GM10266 (cell line): ENCODE measurements at regions not wholly inside any gene's neighbourhood (a gene's known extent, or its start where the extent isn't known, plus 50 kb on each side); places are given as distances from the start of the nearest gene placed in this dataset.

ENCODE experiments used
- DNase-seq: peaks from one replicate; pipeline ENCODE4 v3.0.0; 2012; ENCODE audit errors: extremely low spot score
- TF ChIP-seq, protein P1 (sequence below): IDR thresholded peaks from 2 replicates; pipeline ENCODE4 v1.5.1; 2012; ENCODE audit warnings: mild to moderate bottlenecking, low read depth; ENCODE audit not compliant: control insufficient read depth, insufficient read depth; ENCODE audit errors: missing control alignments

DNA sequence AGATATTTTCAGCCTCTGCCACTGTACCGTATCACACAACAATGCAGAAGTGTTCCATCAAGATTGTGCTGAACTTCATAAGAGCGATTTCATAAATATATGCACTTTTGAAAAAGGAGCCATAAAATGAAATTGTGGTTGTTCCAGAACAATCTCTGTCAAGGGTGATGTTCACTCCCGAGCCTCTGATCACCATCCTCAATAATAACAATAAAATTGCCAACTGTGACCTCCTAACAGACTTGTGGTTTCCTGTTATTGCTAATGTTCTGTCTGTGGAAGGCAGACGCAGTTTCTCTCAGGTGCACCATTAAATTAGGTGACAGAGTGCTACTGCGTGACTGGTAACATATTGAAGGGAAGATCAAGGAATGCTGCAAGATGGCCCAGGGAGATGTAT is 383.7 kb downstream of the SOCS6 start:
- DNase-seq: no peak
- TF ChIP-seq, protein P1, sequence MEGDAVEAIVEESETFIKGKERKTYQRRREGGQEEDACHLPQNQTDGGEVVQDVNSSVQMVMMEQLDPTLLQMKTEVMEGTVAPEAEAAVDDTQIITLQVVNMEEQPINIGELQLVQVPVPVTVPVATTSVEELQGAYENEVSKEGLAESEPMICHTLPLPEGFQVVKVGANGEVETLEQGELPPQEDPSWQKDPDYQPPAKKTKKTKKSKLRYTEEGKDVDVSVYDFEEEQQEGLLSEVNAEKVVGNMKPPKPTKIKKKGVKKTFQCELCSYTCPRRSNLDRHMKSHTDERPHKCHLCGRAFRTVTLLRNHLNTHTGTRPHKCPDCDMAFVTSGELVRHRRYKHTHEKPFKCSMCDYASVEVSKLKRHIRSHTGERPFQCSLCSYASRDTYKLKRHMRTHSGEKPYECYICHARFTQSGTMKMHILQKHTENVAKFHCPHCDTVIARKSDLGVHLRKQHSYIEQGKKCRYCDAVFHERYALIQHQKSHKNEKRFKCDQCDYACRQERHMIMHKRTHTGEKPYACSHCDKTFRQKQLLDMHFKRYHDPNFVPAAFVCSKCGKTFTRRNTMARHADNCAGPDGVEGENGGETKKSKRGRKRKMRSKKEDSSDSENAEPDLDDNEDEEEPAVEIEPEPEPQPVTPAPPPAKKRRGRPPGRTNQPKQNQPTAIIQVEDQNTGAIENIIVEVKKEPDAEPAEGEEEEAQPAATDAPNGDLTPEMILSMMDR: no peak

DNA sequence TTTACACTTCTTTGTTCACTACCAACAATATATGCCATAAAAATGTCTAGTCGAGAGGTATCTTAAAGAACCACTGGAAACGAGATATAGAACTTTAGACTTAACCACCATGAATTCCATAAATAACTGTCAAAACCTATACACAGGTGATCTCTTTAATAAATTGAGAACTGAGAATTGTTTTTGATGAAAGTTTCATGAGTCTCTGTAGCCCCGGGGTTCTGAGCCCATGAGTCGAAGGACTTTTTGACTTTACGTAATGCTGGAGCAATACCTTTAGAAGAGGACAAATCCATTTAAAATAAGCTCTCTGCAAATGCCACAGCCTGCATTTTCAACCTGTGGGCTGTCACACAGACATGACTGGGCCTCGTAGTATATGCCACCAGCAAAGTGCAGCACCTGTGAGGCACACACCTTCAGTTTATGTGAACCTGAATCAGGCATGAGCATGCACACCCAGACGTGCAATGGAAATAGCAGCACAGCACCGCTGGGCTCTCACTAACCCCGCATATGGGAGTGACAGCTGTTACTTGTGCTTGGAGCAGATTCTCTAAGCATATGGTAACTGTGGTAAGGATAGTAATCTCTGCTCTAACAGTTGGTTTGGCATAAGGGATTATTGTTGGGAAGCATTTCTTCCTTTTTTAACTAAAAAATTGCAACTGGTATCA is 383.2 kb downstream of the SOCS6 start:
- TF ChIP-seq, protein P1: no peak
- DNase-seq: no peak

DNA sequence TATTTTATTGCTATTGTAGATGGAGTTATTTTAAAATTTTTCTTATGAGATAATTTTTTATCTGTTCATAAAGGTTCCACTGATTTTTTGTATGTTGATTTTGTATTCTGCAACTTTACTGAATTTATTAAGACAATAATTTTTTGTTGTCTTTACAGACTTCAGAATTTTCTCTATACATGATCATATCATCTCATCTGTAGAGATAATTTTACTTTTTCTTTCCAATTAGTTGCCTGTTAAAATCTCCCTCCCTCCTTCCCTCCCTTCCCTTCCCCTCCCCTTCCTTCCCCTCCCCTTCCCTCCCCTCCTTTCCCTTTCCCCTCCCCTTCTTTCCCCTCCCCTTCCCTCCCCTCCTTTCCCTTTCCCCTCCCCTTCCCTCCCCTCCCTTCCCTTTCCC is 378.1 kb downstream of the SOCS6 start:
- no peak for DNase-seq
- TF ChIP-seq, protein P1: no peak

DNA sequence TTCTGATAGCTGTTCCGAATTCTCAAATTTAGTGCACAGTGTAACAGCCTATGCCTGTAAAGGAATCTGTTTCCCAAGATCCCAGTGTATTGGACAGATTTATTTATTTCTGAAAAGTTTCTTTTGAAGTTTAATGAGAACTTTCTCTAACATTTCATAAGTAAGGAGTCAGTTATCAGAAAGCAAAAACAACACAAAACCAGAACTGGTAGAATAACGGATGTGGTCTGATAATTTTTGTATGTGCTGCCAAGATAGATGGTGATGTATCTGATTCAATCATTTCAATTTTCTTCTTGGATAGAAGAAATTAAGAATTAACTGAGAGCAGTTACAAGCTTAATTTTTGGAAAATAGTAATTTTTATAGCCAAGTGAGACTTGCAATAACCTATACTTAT is 374.3 kb downstream of the SOCS6 start:
- no peak for DNase-seq
- TF ChIP-seq, protein P1: no peak

DNA sequence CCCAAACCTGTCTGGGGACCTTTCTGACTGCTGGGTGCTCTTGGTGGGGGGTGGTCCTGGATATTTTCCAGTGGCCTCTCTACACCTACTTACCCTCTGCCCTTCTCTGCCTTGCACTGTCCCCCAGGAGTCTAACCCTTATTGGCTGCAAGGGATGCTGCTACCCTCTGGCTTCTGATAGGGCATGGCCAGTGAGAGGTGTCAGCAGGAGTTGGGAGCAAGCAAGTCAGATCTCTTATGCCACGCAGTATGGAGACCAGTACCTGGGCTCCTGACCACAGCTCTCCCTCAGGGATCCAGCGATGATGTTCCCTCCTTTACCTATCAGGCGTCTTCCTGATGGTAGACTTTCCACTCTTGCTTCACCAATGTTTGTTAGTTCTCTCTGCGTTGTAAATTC is 373.7 kb downstream of the SOCS6 start:
- DNase-seq: no peak
- TF ChIP-seq, protein P1: no peak

DNA sequence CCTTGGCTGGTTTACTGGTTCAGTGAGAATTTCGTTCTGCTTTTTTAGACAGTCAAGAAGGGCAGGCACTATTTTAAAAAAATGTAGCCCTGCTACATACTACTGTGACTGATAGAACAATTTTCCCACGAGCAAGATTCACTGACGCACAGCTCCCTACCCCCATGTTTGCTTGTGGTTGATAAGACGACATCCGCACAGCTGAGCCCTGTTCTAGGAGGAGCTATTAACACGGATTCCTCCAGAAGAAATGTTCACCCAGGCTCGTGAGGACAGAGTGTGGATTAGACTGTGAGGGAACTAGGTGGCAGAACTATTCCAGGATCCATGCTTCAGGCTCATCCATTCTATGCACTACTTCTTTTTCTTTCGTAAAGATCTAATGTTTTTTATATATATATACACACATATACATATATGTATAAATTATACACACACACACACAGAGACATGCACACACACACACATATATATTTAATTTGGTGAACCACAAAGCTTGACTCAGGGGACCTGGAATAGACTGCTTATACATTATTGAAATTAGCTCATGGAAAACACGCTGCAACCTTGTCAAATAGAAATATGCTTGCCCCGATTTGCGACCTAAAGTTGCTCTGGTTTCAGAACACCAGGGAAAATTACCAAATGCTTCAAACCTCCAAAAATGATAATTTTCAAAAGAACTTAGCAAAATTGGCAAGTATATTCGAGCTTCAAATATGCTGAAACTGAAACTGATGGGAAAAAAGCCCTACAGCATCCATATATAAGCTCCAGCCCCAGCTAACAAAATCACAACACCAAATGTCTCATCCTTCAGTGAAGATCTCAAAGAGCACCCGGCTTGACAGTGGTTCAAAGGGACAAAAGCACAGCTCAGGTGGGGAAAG is 370.4 kb downstream of the SOCS6 start:
- TF ChIP-seq, protein P1: no peak
- no peak for DNase-seq

DNA sequence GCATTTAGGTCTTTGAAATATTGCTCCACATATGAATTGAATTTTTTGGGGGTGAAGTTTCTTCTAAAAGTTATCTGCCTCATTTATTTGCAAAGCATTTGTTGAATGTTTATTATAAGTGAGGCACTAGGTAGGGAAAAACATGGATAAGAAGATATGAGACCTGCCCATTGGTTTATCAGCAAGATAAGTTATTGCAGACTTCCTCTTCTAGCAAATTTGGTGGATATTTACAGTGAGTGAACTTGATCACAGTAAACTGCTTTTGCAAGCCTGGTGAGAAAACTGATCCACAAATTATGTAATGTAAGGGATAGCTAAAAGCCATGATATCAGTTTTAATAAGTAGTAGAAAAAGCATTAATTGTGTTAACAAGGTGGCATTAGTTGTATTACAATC is 364.8 kb downstream of the SOCS6 start:
- TF ChIP-seq, protein P1: no peak
- no peak for DNase-seq
